ENCODE measurements at regions not wholly inside any gene's neighbourhood (a gene's known extent, or its start where the extent isn't known, plus 50 kb on each side); places are given as distances from the start of the nearest gene placed in this dataset.
"Not testable (repeated sequence)": the region's sequence is repeated elsewhere in the genome, so short reads cannot be mapped to it uniquely, and the experiment has no call there.

- Histone ChIP-seq H3K79me2 (ENCODE audit: insufficient read depth, low read depth, low read length) (no peaks in the 10 kb centered on the region), H3K36me3 (ENCODE audit: insufficient read depth, low read length) (no peaks in the 10 kb centered on the region), H3K9me2 (ENCODE audit: insufficient read depth, low read length) (no peaks in the 10 kb centered on the region), H3K27ac (ENCODE audit: low read depth, low read length, poor library complexity, severe bottlenecking) (no peak overlapping the region), H4K20me1 (ENCODE audit: insufficient read depth, low read length) (no peaks in the 10 kb centered on the region), H3K4me2 (ENCODE audit: low read length) (no peak overlapping the region), H3K9me3 (ENCODE audit: low read length) (no peaks in the 10 kb centered on the region), H2AFZ (ENCODE audit: low read length) (no peak overlapping the region), H3K4me1 (ENCODE audit: insufficient read depth, low read length, poor library complexity, severe bottlenecking) (no peaks in the 10 kb centered on the region), H3K4me3 (ENCODE audit: low read depth, low read length, poor library complexity, severe bottlenecking) (no peak overlapping the region)
- ChIA-PET POLR2A (interaction anchor here (0.6 to 1.4 kb wide), 2 partner anchors 22 to 729 kb away, joined by 3 to 6 read pairs; no protein-coding TSS in a partner anchor), CTCF (ENCODE audit: unreplicated experiment) (no interaction called here)
- intact Hi-C loops (cut with micrococcal nuclease; ENCODE audit: unreplicated experiment): no loop called here
- no TSS peak for BruUV-seq (replicated peaks)
- no peak for DNase-seq (ENCODE audit: low spot score)
- no peak for TF ChIP-seq EZH2phosphoT487 (IDR thresholded peaks at IDR 0.05; ENCODE audit: borderline replicate concordance, low read depth, low read length)
- TF ChIP-seq CTCF (conservative IDR thresholded peaks at IDR 0.05; ENCODE audit: low read length): no peak
Observed at GRCh38 chr2:12467303-12467702, 249.4 kb upstream of the TRIB2 start.

DNA sequence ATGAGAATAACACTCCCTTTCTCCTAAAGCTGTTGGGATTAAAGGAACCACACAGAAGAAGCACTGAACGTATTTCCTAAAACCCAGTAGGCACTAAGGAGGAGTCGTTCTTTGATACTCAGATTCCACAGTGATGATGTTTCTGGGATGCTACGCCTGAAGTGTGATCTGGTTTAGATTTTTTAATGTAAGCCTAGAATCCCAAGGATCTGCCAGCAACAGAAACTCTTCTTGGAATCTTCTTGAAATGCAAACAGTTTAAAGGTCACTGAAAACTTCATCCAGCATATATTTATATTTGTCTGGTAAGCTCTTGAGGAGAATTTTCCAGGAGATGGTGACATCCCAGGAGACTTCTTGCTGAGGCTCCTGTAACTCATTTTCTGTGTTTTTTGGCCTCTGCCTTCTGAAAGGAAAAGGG is 247.6 kb upstream of the TRIB2 start:
- Histone ChIP-seq H3K4me3 (ENCODE audit: low read depth, low read length, poor library complexity, severe bottlenecking) (no peak overlapping the region), H3K36me3 (ENCODE audit: insufficient read depth, low read length) (no peaks in the 10 kb centered on the region), H4K20me1 (ENCODE audit: insufficient read depth, low read length) (no peaks in the 10 kb centered on the region), H3K27ac (ENCODE audit: low read depth, low read length, poor library complexity, severe bottlenecking) (no peak overlapping the region), H3K4me2 (ENCODE audit: low read length) (no peak overlapping the region), H3K9me2 (ENCODE audit: insufficient read depth, low read length) (no peaks in the 10 kb centered on the region), H3K79me2 (ENCODE audit: insufficient read depth, low read depth, low read length) (no peaks in the 10 kb centered on the region), H3K9me3 (ENCODE audit: low read length) (no peaks in the 10 kb centered on the region), H3K4me1 (ENCODE audit: insufficient read depth, low read length, poor library complexity, severe bottlenecking) (no peaks in the 10 kb centered on the region), H2AFZ (ENCODE audit: low read length) (no peak overlapping the region)
- POLR2A ChIA-PET: no interaction called here
- DNase-seq (ENCODE audit: low spot score): no peak
- CTCF ChIA-PET (ENCODE audit: unreplicated experiment): no interaction called here
- no TSS peak for BruUV-seq (replicated peaks)
- no peak for TF ChIP-seq EZH2phosphoT487 (IDR thresholded peaks at IDR 0.05; ENCODE audit: borderline replicate concordance, low read depth, low read length)
- TF ChIP-seq CTCF (conservative IDR thresholded peaks at IDR 0.05; ENCODE audit: low read length): no peak
- intact Hi-C loops (cut with micrococcal nuclease; ENCODE audit: unreplicated experiment): no loop called here

DNA sequence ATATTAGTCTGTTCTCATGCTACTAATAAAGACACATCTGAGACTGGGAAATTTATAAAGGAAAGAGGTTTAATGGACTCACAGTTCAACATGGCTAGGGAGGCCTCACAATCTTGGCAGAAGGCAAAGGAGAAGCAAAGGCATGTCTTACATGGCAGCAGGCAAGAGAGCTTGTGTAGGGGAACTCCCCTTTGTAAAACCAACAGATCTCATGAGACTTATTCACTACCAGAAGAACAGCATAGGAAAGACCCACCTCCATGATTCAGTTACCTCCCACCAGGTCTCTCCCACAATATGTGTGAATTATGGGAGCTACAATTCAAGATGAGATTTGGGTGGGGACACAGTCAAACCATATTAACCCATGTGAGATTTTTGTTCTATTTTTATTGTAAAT is 244.5 kb upstream of the TRIB2 start:
- CTCF ChIA-PET (ENCODE audit: unreplicated experiment); H3K27ac ChIP-seq (ENCODE audit: low read depth, low read length, poor library complexity, severe bottlenecking); H3K9me2 ChIP-seq (ENCODE audit: insufficient read depth, low read length); H2AFZ ChIP-seq (ENCODE audit: low read length); H3K4me1 ChIP-seq (ENCODE audit: insufficient read depth, low read length, poor library complexity, severe bottlenecking); DNase-seq (ENCODE audit: low spot score); H3K4me2 ChIP-seq (ENCODE audit: low read length); intact Hi-C loops (cut with micrococcal nuclease; ENCODE audit: unreplicated experiment); H3K79me2 ChIP-seq (ENCODE audit: insufficient read depth, low read depth, low read length); H3K36me3 ChIP-seq (ENCODE audit: insufficient read depth, low read length); BruUV-seq (replicated peaks); H4K20me1 ChIP-seq (ENCODE audit: insufficient read depth, low read length); H3K4me3 ChIP-seq (ENCODE audit: low read depth, low read length, poor library complexity, severe bottlenecking); H3K9me3 ChIP-seq (ENCODE audit: low read length): not testable (repeated sequence)
- POLR2A ChIA-PET: interaction anchor here (0.7 to 1.6 kb wide), 2 partner anchors 17 to 61 kb away, joined by 3 read pairs; no protein-coding TSS in a partner anchor
